Activated naive CD4-positive, alpha-beta T cell treated with Interleukin-2 at 50 U/mL for 16 hours (primary cell): ENCODE measurements at regions not wholly inside any gene's neighbourhood (a gene's known extent, or its start where the extent isn't known, plus 50 kb on each side); places are given as distances from the start of the nearest gene placed in this dataset.

Experiments
- DNase-seq: peaks from one replicate; pipeline ENCODE4 v3.0.0-alpha.2; 2020

DNA sequence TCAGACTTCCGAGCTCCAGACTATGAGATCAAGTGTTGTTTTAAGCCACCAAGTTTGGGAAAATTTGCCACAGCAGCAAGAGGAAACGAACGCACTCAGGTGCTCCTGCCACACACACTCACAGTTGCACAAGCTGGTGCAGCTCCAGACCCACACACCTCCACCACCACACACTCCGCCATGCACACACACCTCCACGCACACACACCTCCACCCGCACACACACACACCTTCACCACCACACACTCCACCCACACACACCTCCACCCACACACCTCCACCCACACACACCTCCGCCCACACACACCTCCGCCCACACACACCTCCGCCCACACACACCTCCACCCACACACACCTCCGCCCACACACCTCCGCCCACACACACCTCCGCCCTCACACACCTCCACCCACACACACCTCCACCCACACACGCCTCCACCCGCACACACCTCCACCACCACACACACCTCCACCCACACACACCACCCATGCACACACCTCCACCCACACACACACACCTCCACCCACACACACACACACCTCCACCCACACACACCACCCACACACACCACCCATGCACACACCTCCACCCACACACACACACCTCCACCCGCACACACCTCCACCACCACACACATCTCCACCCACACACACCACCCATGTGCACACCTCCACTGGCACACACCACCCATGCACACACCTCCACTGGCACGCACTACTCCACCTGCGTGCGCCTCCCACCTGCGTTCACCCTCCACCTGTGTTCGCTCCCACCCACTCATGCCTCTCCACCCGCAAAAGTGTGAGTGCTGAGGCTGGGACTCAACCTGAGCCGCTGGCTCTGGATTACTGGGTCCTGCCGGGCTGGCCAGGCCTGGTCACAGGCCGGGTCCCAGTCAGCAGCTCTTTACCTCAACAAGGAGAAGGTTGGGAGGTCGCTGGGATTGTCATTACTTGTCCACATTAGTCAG lies 175.6 kb downstream of the BMP7 start:
- DNase-seq = no peak

DNA sequence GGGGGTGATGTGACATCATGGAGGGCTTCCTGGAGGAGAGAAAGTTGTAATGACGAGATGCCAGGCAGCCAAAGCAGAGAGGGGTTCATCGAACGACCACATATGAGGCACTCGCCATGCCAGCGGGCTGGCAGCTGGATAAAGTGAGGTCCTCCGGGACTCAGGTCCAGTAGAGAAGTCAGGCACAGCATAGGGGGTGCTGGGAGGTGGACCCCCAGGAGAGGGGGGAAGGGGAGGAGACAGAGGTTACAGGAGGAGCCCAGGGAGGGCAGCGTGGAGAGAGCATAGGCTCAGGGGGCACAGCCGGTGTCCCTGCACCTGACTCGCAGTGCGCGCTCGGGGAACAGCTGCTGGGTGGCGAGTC lies 174.7 kb downstream of the BMP7 start:
- no peak for DNase-seq

DNA sequence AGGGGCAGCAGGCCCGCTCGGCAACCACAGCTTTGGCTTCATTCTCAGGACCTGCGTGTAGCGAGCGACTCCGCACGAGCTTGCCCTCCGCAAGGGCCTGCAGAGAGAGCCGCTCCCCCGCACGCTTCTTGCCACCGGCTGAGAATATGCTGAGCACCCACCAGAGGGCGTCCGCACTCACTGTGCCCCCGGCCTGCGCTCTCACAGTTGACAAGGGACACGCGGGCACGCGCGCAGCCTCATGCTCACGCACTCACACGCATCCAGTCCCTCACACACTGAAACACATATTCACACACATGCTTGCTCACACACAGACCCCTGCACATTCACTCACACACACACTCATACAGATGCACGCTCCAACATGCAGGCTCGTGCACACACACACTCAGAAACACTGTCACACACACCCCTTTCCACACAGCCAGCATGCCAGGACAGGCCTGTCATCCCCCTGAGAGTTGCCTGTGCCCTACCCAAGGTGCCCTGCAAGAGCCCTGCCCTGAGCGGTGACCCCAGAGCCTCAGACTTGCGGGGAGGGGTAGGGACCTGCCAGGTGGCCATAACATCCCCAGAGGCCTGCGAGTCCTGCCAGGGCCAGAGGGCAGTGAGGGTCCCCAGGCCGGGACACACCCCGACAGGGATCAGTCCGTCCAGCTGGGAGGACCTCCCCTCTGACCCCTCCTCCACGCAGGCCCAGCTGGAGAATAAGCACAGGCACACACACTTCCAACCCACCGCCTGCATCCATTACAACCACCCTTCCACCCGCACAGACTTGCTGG lies 174.1 kb downstream of the BMP7 start:
- peak; percentile 35 for DNase-seq

DNA sequence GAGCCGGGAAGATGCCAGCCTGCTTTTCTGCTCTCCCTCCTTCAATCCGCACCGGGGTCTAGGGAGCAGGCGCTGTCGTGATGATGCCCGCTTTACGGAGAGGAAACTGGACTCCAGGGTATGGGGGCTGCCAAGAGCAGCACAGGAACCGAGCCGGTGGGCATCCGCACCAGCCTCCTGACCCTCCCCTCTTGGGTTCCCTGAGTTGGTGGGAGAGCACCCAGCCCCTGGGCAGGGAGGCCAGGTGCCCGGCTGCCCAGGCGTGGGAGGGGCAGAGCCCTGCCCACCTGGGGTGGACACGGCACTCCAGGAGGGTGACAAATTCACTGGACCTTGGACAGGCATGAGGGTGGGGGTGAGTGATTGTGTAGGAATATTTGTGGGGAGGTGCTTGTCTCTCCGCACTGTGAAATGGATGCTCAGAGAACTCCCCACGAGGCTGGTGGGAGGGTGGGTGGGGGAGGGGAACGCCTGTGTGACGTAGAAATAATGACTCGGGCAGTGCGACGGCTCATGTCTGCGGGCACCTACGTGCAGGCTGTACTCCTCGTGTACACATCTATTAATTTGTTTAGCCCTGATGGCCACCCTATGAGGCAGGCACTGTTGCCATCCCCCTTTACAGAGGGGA lies 173.4 kb downstream of the BMP7 start:
- no peak for DNase-seq

DNA sequence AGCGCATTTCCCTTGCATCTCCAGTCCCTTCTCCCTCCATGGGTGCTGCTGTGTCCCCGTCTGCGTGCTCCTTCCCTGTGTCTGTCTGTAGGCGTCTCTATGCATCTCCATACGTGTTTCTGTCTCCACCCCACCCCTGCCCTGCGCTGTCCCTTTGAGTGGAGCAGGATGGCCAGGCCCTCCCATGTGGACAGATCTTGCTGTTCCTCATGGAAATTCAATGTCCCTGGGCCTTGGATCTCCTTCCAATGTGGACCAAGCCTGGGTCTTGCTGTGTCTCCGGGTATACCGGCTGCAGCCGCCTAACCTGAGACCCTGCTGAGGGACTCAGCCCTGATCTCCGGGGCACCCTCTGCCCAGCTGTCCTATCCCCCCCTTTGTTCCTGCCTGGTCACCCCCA lies 172.7 kb downstream of the BMP7 start:
- no peak for DNase-seq

DNA sequence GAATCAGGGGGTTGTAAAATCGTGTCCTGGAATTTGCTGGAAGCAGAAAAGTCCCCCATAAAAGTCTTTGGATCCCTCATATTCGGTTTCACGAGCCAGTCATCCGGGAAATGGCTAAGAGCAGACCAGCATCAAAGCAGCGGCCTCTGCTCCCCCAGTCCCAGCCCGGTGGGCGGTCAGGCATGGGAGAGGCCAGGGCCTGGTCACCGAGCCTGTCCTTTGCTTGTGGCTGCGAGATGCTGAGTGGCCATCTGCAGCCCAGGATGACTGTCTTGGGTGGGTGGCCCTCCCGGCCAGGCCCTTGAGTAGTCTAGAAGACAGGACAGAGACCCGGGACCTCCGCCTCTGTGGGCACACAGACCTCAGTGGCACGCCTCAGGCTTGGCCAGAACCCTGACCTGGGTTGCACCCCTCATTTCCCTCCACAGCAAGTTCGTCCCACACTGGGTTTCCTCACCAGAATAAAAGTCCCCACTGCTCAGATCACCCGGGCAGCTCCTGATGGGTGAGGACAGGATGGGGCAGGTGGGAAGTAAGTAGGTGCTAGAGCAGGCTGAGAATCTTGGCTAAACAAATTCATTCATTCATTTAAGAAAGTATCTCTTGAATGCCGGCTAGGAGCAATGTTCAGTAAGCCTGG lies 172.1 kb downstream of the BMP7 start:
- no peak for DNase-seq

DNA sequence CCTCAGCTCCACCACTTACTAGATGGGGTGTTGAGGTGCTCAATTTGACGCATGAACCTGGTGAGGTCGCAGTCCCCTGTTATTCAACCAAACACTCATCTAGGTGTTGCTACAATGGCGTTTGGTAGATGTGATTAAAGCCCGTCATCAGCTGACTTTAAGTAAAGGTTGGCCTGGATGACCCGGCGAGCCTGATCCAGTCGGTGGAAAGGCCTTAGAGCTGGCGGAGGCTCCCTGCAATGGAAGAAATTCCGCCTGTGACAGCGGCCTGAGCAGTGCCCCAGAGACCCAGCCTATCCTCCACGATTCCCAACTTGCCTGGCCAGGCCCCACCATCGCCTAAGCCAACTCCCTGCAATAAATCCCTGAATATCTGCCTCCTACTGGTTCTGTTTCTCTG lies 171.4 kb downstream of the BMP7 start:
- no peak for DNase-seq

DNA sequence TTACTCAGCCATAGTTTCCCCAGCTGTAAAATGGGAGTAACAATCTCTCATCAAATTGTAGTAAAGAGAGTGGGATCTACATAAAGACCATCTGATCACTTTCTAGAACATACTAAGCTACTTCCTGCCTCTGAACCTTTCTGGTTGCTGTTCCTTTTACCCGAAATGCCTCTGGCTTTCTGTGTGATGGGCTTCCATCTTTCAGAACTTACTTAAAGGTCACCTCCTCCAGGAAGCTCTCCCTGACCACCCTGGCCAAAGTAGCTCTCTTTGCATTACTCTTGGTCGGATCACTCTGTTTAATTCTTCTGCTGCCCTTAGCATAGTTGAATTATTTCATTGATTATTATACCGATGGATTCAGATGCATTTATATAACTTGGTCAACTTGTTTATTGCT lies 171.0 kb downstream of the BMP7 start:
- no peak for DNase-seq

DNA sequence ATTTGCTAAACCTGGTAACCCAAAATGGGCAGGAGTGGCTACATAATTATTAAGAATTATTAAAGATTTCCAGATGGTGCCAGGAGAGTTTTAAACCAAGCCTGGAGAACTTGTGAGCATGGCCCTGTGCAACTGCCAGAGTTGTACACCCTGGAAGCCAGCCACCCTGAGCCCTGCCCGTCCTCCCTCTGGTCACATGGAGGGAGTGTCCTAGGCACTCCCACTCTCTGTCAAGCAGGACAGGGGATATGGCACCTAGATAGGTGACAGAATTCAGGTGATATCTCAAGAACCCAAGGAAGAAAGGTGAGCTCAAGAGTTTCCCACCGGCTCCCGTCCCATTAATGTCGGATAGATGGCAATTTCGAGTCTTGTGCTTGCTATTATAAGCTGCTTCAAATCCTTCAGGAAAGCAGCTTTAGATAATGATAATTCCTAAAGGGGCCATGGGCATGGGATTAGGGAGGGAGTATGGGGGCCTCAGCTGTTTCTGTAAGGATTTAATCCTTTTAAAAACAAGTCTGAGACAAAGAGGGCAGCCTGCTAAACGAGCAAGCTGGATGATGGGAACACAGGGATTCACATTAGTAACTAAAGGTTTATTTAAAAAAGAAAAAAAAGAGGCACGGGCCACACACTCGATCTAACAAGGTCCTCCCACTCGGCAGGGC lies 169.1 kb downstream of the BMP7 start:
- no peak for DNase-seq

DNA sequence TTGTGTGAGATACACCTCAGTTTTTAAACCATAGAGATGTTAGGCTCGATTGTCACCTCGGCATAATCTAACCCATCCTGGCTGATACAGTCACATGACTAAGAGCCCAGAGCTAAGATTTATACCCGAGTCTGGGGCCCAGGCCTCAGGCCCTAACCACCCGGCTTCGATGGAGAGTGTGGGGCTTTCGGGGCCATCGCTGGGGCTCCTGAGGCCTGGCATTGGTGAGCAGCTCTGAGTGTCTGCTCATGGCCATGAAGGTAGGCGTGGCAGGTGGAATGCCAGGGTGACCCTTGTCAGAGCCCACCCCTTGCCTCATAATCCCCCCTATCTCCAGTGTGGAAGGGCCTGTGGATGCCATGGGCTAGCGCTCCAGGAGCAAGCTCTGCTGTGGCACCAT lies 164.3 kb downstream of the BMP7 start:
- no peak for DNase-seq

DNA sequence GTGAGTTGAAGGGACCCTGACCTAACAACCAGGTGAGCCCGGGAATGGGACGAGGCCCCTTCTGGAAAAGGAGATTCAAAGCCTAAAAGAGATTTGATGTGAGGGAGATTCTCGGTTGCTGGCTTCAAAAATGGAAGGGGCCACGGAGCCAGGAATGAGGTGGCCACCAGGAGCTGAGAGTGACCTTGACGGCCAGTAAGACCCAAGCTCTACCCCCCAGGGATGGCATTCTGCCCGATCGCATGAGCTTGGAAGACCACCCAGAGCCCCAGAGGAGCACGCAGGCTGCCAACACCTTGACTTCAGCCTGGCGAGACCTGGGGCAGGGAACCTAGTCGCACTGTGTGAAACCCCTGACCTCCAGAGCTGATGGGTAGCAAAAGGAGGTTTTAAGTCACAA lies 163.9 kb downstream of the BMP7 start:
- no peak for DNase-seq

DNA sequence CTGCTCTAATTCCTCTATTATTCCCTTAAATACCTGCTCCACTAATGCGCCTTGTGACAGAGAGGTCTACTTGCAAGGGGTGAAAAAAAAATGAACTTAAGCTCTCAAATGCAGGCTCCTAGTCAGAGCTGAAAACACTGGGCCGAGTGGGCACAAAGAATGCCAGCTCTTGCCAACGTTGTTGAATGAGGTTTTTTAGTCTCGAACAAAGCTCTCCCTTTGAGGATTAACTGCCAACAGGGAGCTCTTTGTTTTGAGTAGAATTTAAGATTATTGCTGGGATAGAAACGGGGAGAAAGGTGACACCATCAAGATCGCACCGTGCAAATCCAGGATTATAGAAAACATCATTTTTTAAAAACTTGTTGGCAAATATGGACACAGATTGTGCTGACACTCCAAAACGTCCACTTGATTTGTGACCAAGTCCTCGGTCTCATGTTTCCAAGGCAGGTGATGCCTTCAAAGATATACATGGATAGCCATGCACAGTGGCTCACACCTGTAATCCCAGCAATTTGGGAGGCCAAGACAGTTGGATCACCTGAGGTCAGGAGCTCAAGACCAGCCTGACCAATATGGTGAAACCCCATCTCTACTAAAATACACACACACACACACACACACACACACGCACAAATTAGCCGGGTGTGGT lies 163.2 kb downstream of the BMP7 start:
- DNase-seq = no peak

DNA sequence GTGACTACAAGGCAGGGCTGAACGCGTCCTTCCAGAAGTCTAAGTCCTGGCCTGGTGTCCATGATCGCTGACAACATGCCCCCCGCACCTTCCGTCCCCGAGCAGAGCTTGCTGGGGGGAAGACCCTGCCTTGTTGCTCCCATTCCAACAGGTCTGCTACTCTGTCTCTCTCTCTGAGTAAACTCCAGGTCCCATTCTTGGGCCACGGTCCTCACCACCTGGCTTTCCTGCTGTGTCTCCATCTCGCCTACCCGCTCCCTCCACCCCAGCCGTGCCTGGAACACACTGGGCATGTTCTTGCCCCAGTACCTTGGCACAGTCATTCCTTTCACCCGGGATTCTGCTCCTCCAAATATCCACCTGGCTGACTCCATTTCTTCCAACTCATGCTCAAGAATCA lies 162.3 kb downstream of the BMP7 start:
- DNase-seq = no peak

DNA sequence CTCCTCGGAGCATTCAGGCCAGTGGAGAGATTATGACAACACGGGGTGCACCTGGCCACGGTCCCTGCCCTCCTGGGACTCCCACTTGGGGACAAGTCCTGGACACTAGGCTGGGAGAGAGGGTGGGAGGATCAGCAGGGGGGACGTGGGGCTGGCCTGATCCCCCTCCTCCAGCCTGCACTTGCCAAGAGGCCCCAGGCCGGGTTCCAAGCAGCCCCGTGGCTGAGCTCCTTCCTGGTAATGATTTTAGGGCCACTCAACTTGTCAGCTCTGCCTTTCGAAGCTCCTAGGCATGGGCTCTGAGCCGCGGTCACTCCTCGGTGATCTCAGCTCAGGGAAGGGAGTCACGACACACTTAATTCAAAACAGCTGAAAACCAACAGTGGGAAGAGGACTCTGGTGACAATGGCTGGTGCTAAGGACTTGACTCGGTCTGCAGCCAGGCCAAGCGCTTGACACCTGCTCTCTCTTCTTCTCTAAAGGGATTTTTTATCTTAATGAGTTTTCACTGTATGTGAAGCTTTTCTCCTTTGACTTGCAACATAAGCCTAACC lies 161.7 kb downstream of the BMP7 start:
- DNase-seq = no peak

DNA sequence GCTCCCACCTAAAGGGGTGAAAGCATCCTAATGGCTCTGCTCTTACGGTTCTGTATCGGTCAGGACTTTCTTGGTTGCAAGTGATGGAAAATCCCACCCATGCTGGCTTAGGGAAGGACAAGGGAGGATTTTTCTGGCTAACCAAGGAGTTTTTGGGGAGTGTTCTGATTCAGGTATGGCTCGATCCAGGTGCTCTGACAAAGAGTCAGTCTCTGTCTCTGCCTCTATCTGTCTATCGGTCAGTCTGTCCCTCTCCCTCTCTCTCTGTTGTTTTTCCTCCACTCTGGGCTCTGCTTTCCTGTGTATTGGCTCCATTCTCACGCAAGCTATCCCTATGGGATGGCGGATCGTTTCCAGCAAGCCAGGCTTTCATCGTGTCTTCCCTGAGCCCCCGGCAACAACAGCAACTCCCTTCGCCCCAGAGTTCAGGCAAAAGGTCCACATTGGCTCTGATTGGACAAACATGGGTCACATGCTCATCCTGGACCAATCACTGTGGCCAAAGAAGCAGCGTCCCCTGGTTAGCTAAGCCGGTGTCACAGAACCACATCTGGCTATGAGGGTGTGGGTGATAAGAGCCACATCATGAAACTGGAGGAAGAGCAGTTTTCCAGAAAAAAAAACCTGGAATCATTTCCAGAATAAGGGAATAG lies 160.3 kb downstream of the BMP7 start:
- DNase-seq = no peak

DNA sequence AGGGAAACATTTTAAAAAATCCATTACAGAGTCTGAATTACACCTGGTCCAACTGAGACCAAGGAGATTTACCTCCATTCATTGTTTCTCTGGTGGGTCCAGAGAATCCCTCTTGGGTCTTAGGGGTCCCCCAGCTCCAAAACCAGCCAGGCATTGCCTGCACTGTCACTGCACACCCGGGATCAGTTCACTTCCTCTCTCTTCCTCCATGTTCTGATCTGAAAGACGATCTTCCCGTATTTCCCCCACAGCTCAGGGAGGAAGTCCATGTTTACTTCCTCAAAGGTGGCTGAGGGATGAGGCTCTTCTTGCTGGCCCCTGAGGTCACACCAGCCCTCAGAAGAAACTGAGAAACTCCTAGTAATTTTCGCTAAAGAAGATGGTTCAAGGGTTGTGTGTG lies 159.7 kb downstream of the BMP7 start:
- DNase-seq = no peak

DNA sequence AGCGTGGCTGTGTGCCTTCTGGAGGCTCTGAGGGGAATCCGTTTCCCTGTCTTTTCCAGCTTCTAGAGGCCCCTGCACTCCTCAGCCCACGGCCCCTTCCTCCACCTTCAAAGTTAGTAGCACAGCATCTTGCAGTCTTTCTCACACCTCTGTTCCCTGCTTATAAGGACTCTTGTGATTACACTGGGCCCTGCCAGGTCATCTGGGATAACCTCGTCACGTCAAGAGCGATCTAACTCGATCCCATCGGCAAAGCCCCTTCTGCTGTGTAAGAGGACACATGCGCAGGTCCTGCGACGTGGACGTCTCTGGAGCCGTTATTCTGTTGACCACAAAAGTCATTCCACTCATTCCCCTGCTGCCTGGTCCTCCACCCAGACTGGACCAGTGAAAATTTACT lies 159.2 kb downstream of the BMP7 start:
- DNase-seq = no peak

DNA sequence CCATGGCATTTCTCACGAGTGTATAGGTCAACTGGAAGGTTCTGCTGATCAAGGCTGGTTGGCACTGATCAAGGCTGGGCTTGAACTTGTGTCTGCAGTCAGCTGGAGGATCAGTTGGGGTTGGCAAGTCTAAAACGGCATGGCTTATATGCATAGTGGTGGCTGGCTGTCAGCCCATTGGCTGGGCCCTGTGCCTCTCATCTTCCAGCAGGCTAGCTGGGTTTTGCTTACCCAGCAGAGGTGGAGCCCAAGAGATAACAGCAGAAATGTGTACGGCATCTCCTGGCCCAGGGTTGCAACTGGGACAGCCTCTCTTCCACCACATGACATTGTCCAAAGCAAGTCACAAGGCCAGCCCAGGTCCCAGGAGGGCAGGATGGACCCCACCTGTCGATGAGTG lies 158.2 kb downstream of the BMP7 start:
- no peak for DNase-seq

DNA sequence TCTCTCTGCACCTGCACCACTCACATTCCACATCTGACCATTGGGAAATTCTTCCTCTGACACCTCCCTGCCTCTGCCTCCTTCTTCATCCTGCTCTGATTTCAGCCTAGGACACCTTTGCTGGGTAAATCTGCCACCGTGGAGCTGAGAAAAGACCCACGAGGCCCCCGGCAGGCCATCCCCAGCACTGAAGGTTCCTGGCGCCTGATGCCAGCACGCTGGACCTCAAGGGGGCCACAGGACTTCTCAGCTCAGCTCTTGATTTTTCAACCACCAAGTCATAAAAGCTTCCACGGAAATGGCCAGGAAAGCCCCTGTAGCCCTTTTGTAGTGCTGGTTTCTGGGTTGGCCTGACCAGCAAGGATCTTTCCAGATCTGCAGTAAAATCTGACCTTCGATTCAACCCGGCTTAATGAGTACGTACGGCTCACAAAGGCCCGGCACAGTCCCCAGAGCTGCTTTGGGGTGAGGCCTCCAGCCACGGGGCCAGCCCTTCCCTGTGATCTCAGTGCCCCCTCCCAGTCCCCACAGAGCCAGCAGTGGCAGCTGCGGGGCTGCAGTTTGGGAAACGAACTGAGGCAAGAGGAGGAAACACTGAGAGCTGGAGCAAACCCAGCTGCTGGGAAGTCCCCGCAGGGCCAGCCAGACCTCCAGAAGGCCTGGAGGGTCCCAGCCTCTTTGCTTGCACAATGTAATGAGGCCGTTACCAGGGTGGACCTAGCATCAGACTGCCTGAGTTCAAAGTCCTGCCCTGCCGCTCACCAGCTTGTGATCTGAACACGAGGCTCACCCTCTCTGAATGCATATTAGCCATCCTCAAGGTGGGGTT lies 157.5 kb downstream of the BMP7 start:
- DNase-seq = no peak

DNA sequence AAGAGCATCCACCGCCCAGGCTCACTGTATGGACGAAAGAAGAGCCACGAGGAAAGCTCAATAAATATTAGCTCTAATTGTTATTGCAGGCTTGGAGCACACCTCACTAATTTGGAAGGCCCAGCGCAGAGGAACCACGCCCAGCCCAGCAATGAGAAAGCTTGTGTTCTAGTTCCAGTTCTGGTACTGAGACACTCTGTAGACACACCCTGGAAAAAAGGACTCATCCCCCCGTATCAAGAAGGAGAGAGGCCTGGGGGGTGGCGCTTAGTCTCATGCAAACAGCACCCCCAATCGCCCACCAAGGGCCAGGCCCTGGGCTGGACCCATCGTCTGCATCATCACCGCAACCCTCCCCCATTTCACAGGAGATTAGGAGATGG lies 156.9 kb downstream of the BMP7 start:
- DNase-seq = no peak
